GM23338 (cell line): ENCODE measurements at regions not wholly inside any gene's neighbourhood (a gene's known extent, or its start where the extent isn't known, plus 50 kb on each side); places are given as distances from the start of the nearest gene placed in this dataset.

Source experiments
- ATAC-seq: fragments of 200-7000 bp; cut with Tn5 transposase; 3 replicates; pipeline ENCODE4 v1.9.1; 2020
- DNase-seq: peaks from one replicate; pipeline ENCODE4 v3.0.0-alpha.2; 2015; ENCODE audit warnings: low spot score
- H2AFZ ChIP-seq: fragments of 200-600 bp; sonication (generic); 2 replicates; pipeline ENCODE4 v1.8.0; 2016; ENCODE audit warnings: antibody characterized with exemption, mild to moderate bottlenecking, moderate library complexity
- H3F3A ChIP-seq: fragments of 200-600 bp; sonication (generic); replicated peaks from 2 replicates; pipeline ENCODE4 v1.8.0; 2017; ENCODE audit warnings: antibody characterized with exemption, mixed run types, low read depth
- H3K27ac ChIP-seq: fragments of 200-600 bp; sonication (generic); 2 replicates; pipeline ENCODE4 v1.6.1; 2016; ENCODE audit warnings: low read depth
- H3K27me3 ChIP-seq: fragments of 200-600 bp; sonication (generic); 2 replicates; pipeline ENCODE4 v1.8.0; 2016; ENCODE audit warnings: mild to moderate bottlenecking, mixed run types, moderate library complexity; ENCODE audit not compliant: insufficient read depth
- H3K36me3 ChIP-seq: fragments of 200-600 bp; sonication (generic); 2 replicates; pipeline ENCODE4 v1.8.0; 2016; ENCODE audit warnings: mild to moderate bottlenecking; ENCODE audit not compliant: insufficient read depth
- H3K4me1 ChIP-seq: fragments of 200-600 bp; sonication (generic); 2 replicates; pipeline ENCODE4 v1.8.0; 2016; ENCODE audit warnings: mild to moderate bottlenecking, moderate library complexity; ENCODE audit not compliant: insufficient read depth
- H3K4me2 ChIP-seq: fragments of 200-600 bp; sonication (generic); 2 replicates; pipeline ENCODE4 v1.7.1; 2017; ENCODE audit warnings: mixed run types
- H3K4me3 ChIP-seq: fragments of 200-600 bp; sonication (generic); 2 replicates; pipeline ENCODE4 v1.6.1; 2016; ENCODE audit warnings: mixed run types
- H3K79me2 ChIP-seq: fragments of 200-600 bp; sonication (generic); replicated peaks from 2 replicates; pipeline ENCODE4 v1.8.0; 2017; ENCODE audit warnings: mild to moderate bottlenecking; ENCODE audit not compliant: insufficient read depth
- H3K9me2 ChIP-seq: fragments of 200-600 bp; sonication (generic); 2 replicates; pipeline ENCODE4 v1.8.0; 2017; ENCODE audit not compliant: insufficient read depth
- H4K20me1 ChIP-seq: fragments of 200-600 bp; sonication (generic); replicated peaks from 2 replicates; pipeline ENCODE4 v1.8.0; 2017; ENCODE audit warnings: mild to moderate bottlenecking; ENCODE audit not compliant: insufficient read depth
- H3K27ac Mint-ChIP-seq: 2 replicates; pipeline ENCODE4 v1.8.0; 2020; ENCODE audit warnings: inconsistent platforms, mild to moderate bottlenecking, moderate library complexity, mixed read lengths
- H3K27me3 Mint-ChIP-seq: 3 replicates; pipeline ENCODE4 v1.8.0; 2022; ENCODE audit warnings: low read depth, mild to moderate bottlenecking, moderate library complexity, mixed read lengths, inconsistent platforms; ENCODE audit not compliant: insufficient read depth, poor library complexity
- H3K36me3 Mint-ChIP-seq: 3 replicates; pipeline ENCODE4 v1.8.0; 2021; ENCODE audit warnings: low read depth, mild to moderate bottlenecking, inconsistent platforms, moderate library complexity, mixed read lengths
- H3K4me1 Mint-ChIP-seq: 3 replicates; pipeline ENCODE4 v1.8.0; 2020; ENCODE audit warnings: mild to moderate bottlenecking, inconsistent platforms, mixed read lengths
- H3K4me3 Mint-ChIP-seq: 3 replicates; pipeline ENCODE4 v1.8.0; 2021; ENCODE audit warnings: moderate library complexity, mild to moderate bottlenecking, inconsistent platforms, mixed read lengths
- H3K9me3 Mint-ChIP-seq: 3 replicates; pipeline ENCODE4 v1.8.0; 2020; ENCODE audit warnings: moderate library complexity, mild to moderate bottlenecking, inconsistent platforms, mixed read lengths
- CREB1 ChIP-seq: fragments of 250-450 bp; sonication (Bioruptor Pico); IDR thresholded peaks from 2 replicates; pipeline ENCODE4 v1.5.0; 2020; ENCODE audit warnings: low read depth, mild to moderate bottlenecking, moderate library complexity
- EZH2 ChIP-seq: fragments of 200-600 bp; sonication (generic); IDR thresholded peaks from one replicate; pipeline ENCODE4 v1.8.0; 2017; ENCODE audit warnings: antibody characterized with exemption, mild to moderate bottlenecking, low read depth; ENCODE audit not compliant: unreplicated experiment
- EZH2phosphoT487 ChIP-seq: fragments of 200-600 bp; sonication (generic); IDR thresholded peaks from one replicate; pipeline ENCODE4 v1.8.1; 2018; ENCODE audit warnings: antibody characterized with exemption; ENCODE audit not compliant: unreplicated experiment
- JUNB ChIP-seq: IDR thresholded peaks from one replicate; pipeline ENCODE4 v1.6.1; 2016; ENCODE audit warnings: antibody characterized with exemption; ENCODE audit not compliant: unreplicated experiment
- NANOG ChIP-seq: IDR thresholded peaks from 2 replicates; pipeline ENCODE4 v1.6.1; 2016; ENCODE audit warnings: antibody characterized with exemption, borderline replicate concordance
- POLR2AphosphoS5 ChIP-seq: IDR thresholded peaks from 2 replicates; pipeline ENCODE4 v1.6.1; 2016; ENCODE audit warnings: antibody characterized with exemption, low read depth
- STAT1 ChIP-seq: IDR thresholded peaks from one replicate; pipeline ENCODE4 v1.6.1; 2016; ENCODE audit warnings: antibody characterized with exemption; ENCODE audit not compliant: unreplicated experiment
- ZNF114 ChIP-seq: fragments of 250-450 bp; sonication (Bioruptor Pico); IDR thresholded peaks from 2 replicates; pipeline ENCODE4 v1.5.0; 2020; ENCODE audit warnings: mild to moderate bottlenecking, moderate library complexity
- ZNF331 ChIP-seq: fragments of 250-450 bp; sonication (Bioruptor Pico); IDR thresholded peaks from 2 replicates; pipeline ENCODE4 v1.5.0; 2020; ENCODE audit warnings: low read depth, mild to moderate bottlenecking, moderate library complexity
- TF ChIP-seq, protein P1 (sequence below), 2 experiments: fragments of 200-600 bp in 1 of 2; sonication (generic) in 1 of 2; conservative IDR thresholded peaks; 2 replicates each; pipeline versions ENCODE4 v1.5.1 to v1.6.1; 2016 to 2017; ENCODE audit warnings: antibody characterized with exemption in 2 of 2, low read depth in 2 of 2, mild to moderate bottlenecking in 2 of 2, moderate library complexity in 1 of 2
- TF ChIP-seq, protein P2 (sequence below): fragments of 250-450 bp; sonication (Bioruptor Pico); IDR thresholded peaks from 2 replicates; pipeline ENCODE4 v1.5.0; 2020; ENCODE audit warnings: mild to moderate bottlenecking, moderate library complexity
- TF ChIP-seq, protein P3 (sequence below): IDR thresholded peaks from 2 replicates; pipeline ENCODE4 v1.6.1; 2016; ENCODE audit warnings: antibody characterized with exemption

DNA sequence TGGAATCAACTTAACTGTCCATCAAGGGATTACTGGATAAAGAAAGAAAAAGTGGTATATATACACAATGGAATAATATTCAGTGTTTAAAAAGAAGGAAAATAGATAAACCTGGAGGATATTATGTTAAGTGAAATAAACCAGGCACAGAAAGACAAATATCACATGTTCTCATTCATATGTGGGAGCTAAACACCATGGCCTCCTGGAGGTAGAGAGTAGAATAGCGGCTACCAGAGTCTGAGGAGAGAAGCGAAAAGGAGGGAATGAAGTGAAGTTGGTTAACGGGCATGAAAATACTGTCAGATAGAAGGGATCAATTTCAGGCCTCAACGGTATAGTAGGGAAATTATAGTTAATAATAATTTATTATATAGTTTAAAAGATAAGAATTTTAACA, 147.5 kb upstream of the OBI1 start:
- 0 out of 2 replicates have a peak, but pooled peaks cover 4% of the 10 kb centered on the region for H3K9me2 ChIP-seq
- H3K27ac Mint-ChIP-seq = no peak overlapping the region
- no peak for TF ChIP-seq CREB1
- TF ChIP-seq, protein P1, sequence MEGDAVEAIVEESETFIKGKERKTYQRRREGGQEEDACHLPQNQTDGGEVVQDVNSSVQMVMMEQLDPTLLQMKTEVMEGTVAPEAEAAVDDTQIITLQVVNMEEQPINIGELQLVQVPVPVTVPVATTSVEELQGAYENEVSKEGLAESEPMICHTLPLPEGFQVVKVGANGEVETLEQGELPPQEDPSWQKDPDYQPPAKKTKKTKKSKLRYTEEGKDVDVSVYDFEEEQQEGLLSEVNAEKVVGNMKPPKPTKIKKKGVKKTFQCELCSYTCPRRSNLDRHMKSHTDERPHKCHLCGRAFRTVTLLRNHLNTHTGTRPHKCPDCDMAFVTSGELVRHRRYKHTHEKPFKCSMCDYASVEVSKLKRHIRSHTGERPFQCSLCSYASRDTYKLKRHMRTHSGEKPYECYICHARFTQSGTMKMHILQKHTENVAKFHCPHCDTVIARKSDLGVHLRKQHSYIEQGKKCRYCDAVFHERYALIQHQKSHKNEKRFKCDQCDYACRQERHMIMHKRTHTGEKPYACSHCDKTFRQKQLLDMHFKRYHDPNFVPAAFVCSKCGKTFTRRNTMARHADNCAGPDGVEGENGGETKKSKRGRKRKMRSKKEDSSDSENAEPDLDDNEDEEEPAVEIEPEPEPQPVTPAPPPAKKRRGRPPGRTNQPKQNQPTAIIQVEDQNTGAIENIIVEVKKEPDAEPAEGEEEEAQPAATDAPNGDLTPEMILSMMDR (conservative IDR thresholded peaks at IDR 0.05; ENCODE audit: low read depth in 2 of 2) = peak; percentile 66 to 75
- H2AFZ ChIP-seq = no peak overlapping the region
- no peaks in the 10 kb centered on the region for H3K27me3 Mint-ChIP-seq
- H3K4me1 Mint-ChIP-seq = no peaks in the 10 kb centered on the region
- ATAC-seq (peak; percentile 60), DNase-seq (peak; percentile 67)
- no peaks in the 10 kb centered on the region for H3K36me3 Mint-ChIP-seq
- H3K4me1 ChIP-seq = no peaks in the 10 kb centered on the region
- H3K27me3 ChIP-seq = no peaks in the 10 kb centered on the region
- no peak overlapping the region for H3K4me2 ChIP-seq
- H3F3A ChIP-seq = no peaks in the 10 kb centered on the region
- H3K9me3 Mint-ChIP-seq = no peaks in the 10 kb centered on the region
- no peaks in the 10 kb centered on the region for H3K36me3 ChIP-seq
- no peak overlapping the region for H3K4me3 ChIP-seq
- H3K4me3 Mint-ChIP-seq = no peak overlapping the region
- H4K20me1 ChIP-seq = no peaks in the 10 kb centered on the region
- no peaks in the 10 kb centered on the region for H3K79me2 ChIP-seq
- H3K27ac ChIP-seq = no peak overlapping the region

DNA sequence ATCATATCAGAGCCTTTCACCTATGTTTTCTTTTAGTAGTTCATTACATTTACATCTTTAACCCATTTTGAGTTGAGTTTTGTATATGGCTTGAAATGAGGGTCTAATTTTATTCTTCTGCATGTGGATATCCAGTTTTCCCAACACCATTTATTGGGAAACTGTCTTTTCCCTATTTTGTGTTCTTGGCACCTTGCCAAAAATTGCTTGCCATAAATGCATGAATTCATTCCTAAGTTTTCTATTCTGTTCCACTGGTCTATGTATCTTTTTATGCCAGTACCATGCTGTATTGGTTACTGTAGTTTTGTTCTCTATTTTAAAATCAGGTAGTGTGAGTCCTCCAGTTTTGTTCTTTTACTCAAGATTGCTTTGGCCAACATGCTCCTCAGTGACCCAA, 144.0 kb upstream of the OBI1 start:
- Histone ChIP-seq H3K9me2 (peaks cover 9% of the 10 kb centered on the region; the same call in 1 of the 2 replicates), H3K27me3 (no peaks in the 10 kb centered on the region), H3K79me2 (no peaks in the 10 kb centered on the region), H3K36me3 (no peaks in the 10 kb centered on the region), H2AFZ (no peak overlapping the region), H3K4me1 (peaks cover 7% of the 10 kb centered on the region), H4K20me1 (no peaks in the 10 kb centered on the region), H3K4me2 (no peak overlapping the region), H3K4me3 (no peak overlapping the region), H3K27ac (no peak overlapping the region), H3F3A (no peaks in the 10 kb centered on the region)
- H3K36me3 Mint-ChIP-seq = no peaks in the 10 kb centered on the region
- no peaks in the 10 kb centered on the region for H3K9me3 Mint-ChIP-seq
- no peak overlapping the region for H3K27ac Mint-ChIP-seq
- DNase-seq = no peak
- no peak overlapping the region for H3K4me3 Mint-ChIP-seq
- no peak for ATAC-seq
- no peaks in the 10 kb centered on the region for H3K27me3 Mint-ChIP-seq
- H3K4me1 Mint-ChIP-seq = no peaks in the 10 kb centered on the region
- TF ChIP-seq ZNF331 (no peak), EZH2 (no peak), POLR2AphosphoS5 (no peak), NANOG (no peak), JUNB (no peak), STAT1 (no peak), EZH2phosphoT487 (no peak), ZNF114 (CRISPR knock-in tag) (no peak)
- TF ChIP-seq, protein P2, sequence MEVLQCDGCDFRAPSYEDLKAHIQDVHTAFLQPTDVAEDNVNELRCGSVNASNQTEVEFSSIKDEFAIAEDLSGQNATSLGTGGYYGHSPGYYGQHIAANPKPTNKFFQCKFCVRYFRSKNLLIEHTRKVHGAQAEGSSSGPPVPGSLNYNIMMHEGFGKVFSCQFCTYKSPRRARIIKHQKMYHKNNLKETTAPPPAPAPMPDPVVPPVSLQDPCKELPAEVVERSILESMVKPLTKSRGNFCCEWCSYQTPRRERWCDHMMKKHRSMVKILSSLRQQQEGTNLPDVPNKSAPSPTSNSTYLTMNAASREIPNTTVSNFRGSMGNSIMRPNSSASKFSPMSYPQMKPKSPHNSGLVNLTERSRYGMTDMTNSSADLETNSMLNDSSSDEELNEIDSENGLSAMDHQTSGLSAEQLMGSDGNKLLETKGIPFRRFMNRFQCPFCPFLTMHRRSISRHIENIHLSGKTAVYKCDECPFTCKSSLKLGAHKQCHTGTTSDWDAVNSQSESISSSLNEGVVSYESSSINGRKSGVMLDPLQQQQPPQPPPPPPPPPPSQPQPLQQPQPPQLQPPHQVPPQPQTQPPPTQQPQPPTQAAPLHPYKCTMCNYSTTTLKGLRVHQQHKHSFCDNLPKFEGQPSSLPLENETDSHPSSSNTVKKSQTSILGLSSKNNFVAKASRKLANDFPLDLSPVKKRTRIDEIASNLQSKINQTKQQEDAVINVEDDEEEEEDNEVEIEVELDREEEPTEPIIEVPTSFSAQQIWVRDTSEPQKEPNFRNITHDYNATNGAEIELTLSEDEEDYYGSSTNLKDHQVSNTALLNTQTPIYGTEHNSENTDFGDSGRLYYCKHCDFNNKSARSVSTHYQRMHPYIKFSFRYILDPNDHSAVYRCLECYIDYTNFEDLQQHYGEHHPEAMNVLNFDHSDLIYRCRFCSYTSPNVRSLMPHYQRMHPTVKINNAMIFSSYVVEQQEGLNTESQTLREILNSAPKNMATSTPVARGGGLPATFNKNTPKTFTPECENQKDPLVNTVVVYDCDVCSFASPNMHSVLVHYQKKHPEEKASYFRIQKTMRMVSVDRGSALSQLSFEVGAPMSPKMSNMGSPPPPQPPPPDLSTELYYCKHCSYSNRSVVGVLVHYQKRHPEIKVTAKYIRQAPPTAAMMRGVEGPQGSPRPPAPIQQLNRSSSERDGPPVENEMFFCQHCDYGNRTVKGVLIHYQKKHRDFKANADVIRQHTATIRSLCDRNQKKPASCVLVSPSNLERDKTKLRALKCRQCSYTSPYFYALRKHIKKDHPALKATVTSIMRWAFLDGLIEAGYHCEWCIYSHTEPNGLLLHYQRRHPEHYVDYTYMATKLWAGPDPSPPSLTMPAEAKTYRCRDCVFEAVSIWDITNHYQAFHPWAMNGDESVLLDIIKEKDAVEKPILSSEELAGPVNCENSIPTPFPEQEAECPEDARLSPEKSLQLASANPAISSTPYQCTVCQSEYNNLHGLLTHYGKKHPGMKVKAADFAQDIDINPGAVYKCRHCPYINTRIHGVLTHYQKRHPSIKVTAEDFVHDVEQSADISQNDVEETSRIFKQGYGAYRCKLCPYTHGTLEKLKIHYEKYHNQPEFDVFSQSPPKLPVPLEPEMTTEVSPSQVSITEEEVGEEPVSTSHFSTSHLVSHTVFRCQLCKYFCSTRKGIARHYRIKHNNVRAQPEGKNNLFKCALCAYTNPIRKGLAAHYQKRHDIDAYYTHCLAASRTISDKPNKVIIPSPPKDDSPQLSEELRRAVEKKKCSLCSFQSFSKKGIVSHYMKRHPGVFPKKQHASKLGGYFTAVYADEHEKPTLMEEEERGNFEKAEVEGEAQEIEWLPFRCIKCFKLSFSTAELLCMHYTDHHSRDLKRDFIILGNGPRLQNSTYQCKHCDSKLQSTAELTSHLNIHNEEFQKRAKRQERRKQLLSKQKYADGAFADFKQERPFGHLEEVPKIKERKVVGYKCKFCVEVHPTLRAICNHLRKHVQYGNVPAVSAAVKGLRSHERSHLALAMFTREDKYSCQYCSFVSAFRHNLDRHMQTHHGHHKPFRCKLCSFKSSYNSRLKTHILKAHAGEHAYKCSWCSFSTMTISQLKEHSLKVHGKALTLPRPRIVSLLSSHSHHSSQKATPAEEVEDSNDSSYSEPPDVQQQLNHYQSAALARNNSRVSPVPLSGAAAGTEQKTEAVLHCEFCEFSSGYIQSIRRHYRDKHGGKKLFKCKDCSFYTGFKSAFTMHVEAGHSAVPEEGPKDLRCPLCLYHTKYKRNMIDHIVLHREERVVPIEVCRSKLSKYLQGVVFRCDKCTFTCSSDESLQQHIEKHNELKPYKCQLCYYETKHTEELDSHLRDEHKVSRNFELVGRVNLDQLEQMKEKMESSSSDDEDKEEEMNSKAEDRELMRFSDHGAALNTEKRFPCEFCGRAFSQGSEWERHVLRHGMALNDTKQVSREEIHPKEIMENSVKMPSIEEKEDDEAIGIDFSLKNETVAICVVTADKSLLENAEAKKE (CRISPR knock-in tag) = no peak
- TF ChIP-seq, protein P1 (conservative IDR thresholded peaks at IDR 0.05; ENCODE audit: low read depth in 2 of 2) = no peak
- TF ChIP-seq, protein P3, sequence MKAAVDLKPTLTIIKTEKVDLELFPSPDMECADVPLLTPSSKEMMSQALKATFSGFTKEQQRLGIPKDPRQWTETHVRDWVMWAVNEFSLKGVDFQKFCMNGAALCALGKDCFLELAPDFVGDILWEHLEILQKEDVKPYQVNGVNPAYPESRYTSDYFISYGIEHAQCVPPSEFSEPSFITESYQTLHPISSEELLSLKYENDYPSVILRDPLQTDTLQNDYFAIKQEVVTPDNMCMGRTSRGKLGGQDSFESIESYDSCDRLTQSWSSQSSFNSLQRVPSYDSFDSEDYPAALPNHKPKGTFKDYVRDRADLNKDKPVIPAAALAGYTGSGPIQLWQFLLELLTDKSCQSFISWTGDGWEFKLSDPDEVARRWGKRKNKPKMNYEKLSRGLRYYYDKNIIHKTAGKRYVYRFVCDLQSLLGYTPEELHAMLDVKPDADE = no peak
